ENCODE measurements at regions not wholly inside any gene's neighbourhood (a gene's known extent, or its start where the extent isn't known, plus 50 kb on each side); places are given as distances from the start of the nearest gene placed in this dataset.
"Not testable (repeated sequence)": the region's sequence is repeated elsewhere in the genome, so short reads cannot be mapped to it uniquely, and the experiment has no call there.

- not testable (repeated sequence) for H3K36me3 ChIP-seq (ENCODE audit: control insufficient read depth in 4 of 4, insufficient read depth in 3 of 4, low read depth in 1 of 4, low read length in 3 of 4); H3K4me3 ChIP-seq (ENCODE audit: low read depth in 1 of 3, low read length in 3 of 3); DNase-seq (ENCODE audit: low spot score); H3K27ac ChIP-seq (ENCODE audit: low read depth in 1 of 2, low read length in 2 of 2); H3K9ac ChIP-seq (ENCODE audit: low read depth in 1 of 2, low read length in 2 of 2); H3K4me1 ChIP-seq (ENCODE audit: control insufficient read depth in 4 of 4, insufficient read depth in 4 of 4, low read length in 3 of 4); H3K9me3 ChIP-seq (ENCODE audit: control insufficient read depth in 4 of 4, low read length in 3 of 4); H3K27me3 ChIP-seq (ENCODE audit: control insufficient read depth in 4 of 4, insufficient read depth in 4 of 4, low read length in 3 of 4)
- no CpG with 5 or more reads among the region's 1 CpG for WGBS
These were observed 57.4 kb upstream of the NUTM2D start for GRCh38 chr10:87300163-87300562.

GRCh38 chr10:87301466-87302115, 56.0 kb upstream of the NUTM2D start:
- not testable (repeated sequence) for H3K27ac ChIP-seq (ENCODE audit: low read depth in 1 of 2, low read length in 2 of 2); H3K9me3 ChIP-seq (ENCODE audit: control insufficient read depth in 4 of 4, low read length in 3 of 4); H3K4me3 ChIP-seq (ENCODE audit: low read depth in 1 of 3, low read length in 3 of 3); H3K9ac ChIP-seq (ENCODE audit: low read depth in 1 of 2, low read length in 2 of 2); DNase-seq (ENCODE audit: low spot score); H3K36me3 ChIP-seq (ENCODE audit: control insufficient read depth in 4 of 4, insufficient read depth in 3 of 4, low read depth in 1 of 4, low read length in 3 of 4); H3K27me3 ChIP-seq (ENCODE audit: control insufficient read depth in 4 of 4, insufficient read depth in 4 of 4, low read length in 3 of 4); H3K4me1 ChIP-seq (ENCODE audit: control insufficient read depth in 4 of 4, insufficient read depth in 4 of 4, low read length in 3 of 4)
- 7% methylated on average over 13 of the region's 16 CpGs for WGBS
- TF ChIP-seq RAD21 (IDR thresholded peaks at IDR 0.05): peak in 1 of 2 donors; percentile 29

- H3K4me3 ChIP-seq (ENCODE audit: low read depth in 1 of 3, low read length in 3 of 3); H3K36me3 ChIP-seq (ENCODE audit: control insufficient read depth in 4 of 4, insufficient read depth in 3 of 4, low read depth in 1 of 4, low read length in 3 of 4); H3K9me3 ChIP-seq (ENCODE audit: control insufficient read depth in 4 of 4, low read length in 3 of 4); DNase-seq (ENCODE audit: low spot score); H3K27me3 ChIP-seq (ENCODE audit: control insufficient read depth in 4 of 4, insufficient read depth in 4 of 4, low read length in 3 of 4); H3K9ac ChIP-seq (ENCODE audit: low read depth in 1 of 2, low read length in 2 of 2); H3K27ac ChIP-seq (ENCODE audit: low read depth in 1 of 2, low read length in 2 of 2); H3K4me1 ChIP-seq (ENCODE audit: control insufficient read depth in 4 of 4, insufficient read depth in 4 of 4, low read length in 3 of 4): not testable (repeated sequence)
- whole genome bisulfite sequencing: 99% methylated on average over 1 of the region's 3 CpGs
These were observed 55.4 kb upstream of the NUTM2D start for GRCh38 chr10:87302132-87302531.

- no CpG with 5 or more reads among the region's 4 CpGs for WGBS
- not testable (repeated sequence) for H3K36me3 ChIP-seq (ENCODE audit: control insufficient read depth in 4 of 4, insufficient read depth in 3 of 4, low read depth in 1 of 4, low read length in 3 of 4); DNase-seq (ENCODE audit: low spot score); H3K9me3 ChIP-seq (ENCODE audit: control insufficient read depth in 4 of 4, low read length in 3 of 4); H3K4me3 ChIP-seq (ENCODE audit: low read depth in 1 of 3, low read length in 3 of 3); H3K9ac ChIP-seq (ENCODE audit: low read depth in 1 of 2, low read length in 2 of 2); H3K4me1 ChIP-seq (ENCODE audit: control insufficient read depth in 4 of 4, insufficient read depth in 4 of 4, low read length in 3 of 4); H3K27ac ChIP-seq (ENCODE audit: low read depth in 1 of 2, low read length in 2 of 2); H3K27me3 ChIP-seq (ENCODE audit: control insufficient read depth in 4 of 4, insufficient read depth in 4 of 4, low read length in 3 of 4)
These were observed 53.8 kb upstream of the NUTM2D start for GRCh38 chr10:87303707-87304106.

GRCh38 chr10:87306681-87307080, 50.9 kb upstream of the NUTM2D start:
- not testable (repeated sequence) for H3K9ac ChIP-seq (ENCODE audit: low read depth in 1 of 2, low read length in 2 of 2); H3K27me3 ChIP-seq (ENCODE audit: control insufficient read depth in 4 of 4, insufficient read depth in 4 of 4, low read length in 3 of 4); H3K9me3 ChIP-seq (ENCODE audit: control insufficient read depth in 4 of 4, low read length in 3 of 4); H3K4me1 ChIP-seq (ENCODE audit: control insufficient read depth in 4 of 4, insufficient read depth in 4 of 4, low read length in 3 of 4); H3K27ac ChIP-seq (ENCODE audit: low read depth in 1 of 2, low read length in 2 of 2); DNase-seq (ENCODE audit: low spot score); H3K4me3 ChIP-seq (ENCODE audit: low read depth in 1 of 3, low read length in 3 of 3); H3K36me3 ChIP-seq (ENCODE audit: control insufficient read depth in 4 of 4, insufficient read depth in 3 of 4, low read depth in 1 of 4, low read length in 3 of 4)
- 99% methylated on average over 2 of the region's 4 CpGs for WGBS

Data from liver (tissue), 7 donors.